Spleen (tissue), 7 donors: ENCODE measurements at regions not wholly inside any gene's neighbourhood (a gene's known extent, or its start where the extent isn't known, plus 50 kb on each side); places are given as distances from the start of the nearest gene placed in this dataset.

Experiments used
- CTCF ChIP-seq, 11 experiments: fragments of 200-600 bp in 7 of 11; fragments of 450-650 bp in 4 of 11; sonication (generic) in 4 of 11; IDR thresholded peaks in 8 of 11; conservative IDR thresholded peaks in 3 of 11; 1 replicate in 7 of 11; 2 replicates in 4 of 11; pipeline versions ENCODE4 v1.4.0 to v1.8.0; 2016 to 2021; ENCODE audit warnings: antibody characterized with exemption in 11 of 11, inconsistent platforms in 4 of 11, mild to moderate bottlenecking in 1 of 11
- POLR2A ChIP-seq, 3 donors: fragments of 450-650 bp; IDR thresholded peaks; one replicate each; pipeline ENCODE4 v1.5.1; 2017; ENCODE audit warnings: antibody characterized with exemption in 3 of 3, mild to moderate bottlenecking in 1 of 3
- donor health status: DM: no; HTN: no; CAD: no; lungs with moderate emphysema.
- donor health status: DM: no; HTN: no; CAD: no.
- donor health status: DM: no; HTN: no; CAD: no.

GRCh38 chr10:9091530-9092093 is 1037.1 kb downstream of the GATA3 start:
- TF ChIP-seq CTCF (IDR thresholded peaks at IDR 0.05 in 8 of 11, conservative IDR thresholded peaks at IDR 0.05 in 3 of 11) (no peak), POLR2A (IDR thresholded peaks at IDR 0.05) (no peak)
